HG02588 (cell line): ENCODE measurements at regions not wholly inside any gene's neighbourhood (a gene's known extent, or its start where the extent isn't known, plus 50 kb on each side); places are given as distances from the start of the nearest gene placed in this dataset.

Source experiments
- ATAC-seq: cut with Tn5 transposase; IDR thresholded peaks from one replicate; pipeline ENCODE4 v1.9.1; 2021; ENCODE audit warnings: mild to moderate bottlenecking, moderate library complexity; ENCODE audit not compliant: unreplicated experiment

DNA sequence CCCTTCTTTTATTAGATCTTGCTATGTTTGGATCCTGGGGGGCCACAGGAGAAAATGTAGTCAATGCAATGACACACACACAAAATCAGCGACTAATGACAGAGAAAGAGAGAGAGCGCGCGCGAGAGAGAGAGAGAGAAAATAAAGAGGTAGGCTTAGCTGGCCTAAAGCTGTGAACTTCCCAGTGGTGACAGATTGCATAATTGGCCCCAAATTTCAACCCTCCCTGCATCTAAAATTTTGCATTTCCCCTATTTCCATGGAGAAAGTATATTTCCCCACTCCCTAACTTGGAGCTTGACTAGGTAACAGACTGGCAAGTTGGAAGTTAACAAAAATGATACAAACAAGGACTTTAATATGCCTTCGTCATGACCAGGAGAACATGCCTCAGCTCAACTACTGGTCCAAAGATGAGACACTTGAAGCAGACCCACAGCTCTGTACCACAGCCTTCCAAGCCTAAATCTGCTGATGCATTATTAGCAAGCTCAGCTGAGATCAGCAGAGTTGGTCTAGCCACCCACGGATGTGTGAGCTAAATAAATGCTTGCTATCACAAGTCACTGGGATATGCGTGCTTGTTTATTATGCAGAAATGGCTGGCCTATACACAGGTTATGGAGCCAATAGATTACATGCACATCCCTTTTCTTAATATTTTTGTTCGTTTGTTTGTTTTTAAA lies 118.1 kb upstream of the PRDM1 start:
- ATAC-seq: no peak

DNA sequence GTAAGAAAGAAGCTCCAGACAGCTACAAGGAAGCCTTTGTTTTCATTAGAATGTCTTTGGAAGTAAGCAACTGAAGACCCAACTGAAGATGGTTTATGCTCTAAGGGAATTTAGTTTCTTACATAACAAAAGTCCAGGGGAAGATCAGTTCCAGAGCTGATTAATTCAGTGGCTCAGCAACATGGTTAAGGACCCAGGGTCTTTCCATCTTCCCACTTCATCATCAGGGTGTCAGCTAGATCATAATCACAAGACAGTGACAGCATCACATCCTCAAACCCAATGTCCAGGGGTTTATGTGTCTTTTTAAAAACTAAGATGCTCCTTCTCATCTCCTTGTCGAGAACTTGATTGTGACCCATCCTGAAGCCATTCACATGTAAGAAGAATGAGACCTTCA lies 119.7 kb upstream of the PRDM1 start:
- ATAC-seq: no peak

DNA sequence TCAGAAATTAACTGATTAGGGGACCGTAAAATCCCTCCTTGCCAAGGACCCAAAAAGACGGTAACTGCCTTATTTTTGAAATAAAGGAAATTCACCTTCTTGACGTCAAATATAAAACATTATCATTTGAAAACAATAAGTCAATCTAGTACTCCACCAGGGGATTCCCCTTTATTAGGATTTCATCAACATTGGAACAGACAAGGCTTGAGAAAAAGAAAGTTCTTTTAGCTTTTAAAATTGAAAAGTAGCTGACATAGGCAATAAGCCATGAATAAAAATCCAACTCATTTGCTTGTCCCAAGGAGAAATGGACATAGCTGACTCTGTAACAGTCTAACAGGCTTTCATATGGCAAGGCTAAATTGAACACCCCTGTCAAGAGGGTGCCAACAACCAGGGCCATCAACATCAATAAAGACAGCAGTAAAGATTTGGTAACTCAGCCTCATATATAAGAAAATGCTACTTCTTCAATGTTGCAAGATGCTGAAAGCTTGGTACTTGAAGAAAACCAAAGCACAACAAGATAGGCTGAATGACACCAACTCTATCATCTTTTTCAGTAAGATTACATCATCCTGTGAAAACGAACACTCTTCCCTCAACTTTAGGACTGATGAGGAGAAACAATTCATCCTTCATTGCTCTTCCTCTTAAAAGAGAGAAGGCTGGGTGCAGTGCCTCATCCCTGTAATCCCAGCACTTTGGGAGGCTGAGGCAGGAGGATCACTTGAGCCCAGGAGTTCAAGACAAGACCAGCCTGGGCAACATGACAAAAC lies 121.0 kb upstream of the PRDM1 start:
- no peak for ATAC-seq

DNA sequence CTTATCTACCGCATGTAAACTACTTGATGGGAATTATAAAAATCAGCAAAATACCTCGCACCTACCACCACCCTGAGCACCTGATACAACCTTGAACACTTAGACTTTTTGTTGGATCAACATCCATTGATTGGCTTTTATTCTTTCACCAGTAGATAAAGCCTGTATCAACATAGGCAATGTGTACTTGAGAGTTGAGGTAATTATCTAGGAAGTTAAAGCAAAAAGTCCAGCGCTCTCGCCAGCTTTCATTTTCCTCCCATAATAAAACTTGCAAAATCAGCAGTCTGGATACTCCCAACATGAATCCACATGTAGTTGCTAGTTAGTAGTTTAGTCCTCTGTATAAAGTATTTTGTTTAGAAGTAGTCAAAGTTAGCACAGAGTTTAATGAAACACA lies 132.0 kb upstream of the PRDM1 start:
- ATAC-seq: no peak

DNA sequence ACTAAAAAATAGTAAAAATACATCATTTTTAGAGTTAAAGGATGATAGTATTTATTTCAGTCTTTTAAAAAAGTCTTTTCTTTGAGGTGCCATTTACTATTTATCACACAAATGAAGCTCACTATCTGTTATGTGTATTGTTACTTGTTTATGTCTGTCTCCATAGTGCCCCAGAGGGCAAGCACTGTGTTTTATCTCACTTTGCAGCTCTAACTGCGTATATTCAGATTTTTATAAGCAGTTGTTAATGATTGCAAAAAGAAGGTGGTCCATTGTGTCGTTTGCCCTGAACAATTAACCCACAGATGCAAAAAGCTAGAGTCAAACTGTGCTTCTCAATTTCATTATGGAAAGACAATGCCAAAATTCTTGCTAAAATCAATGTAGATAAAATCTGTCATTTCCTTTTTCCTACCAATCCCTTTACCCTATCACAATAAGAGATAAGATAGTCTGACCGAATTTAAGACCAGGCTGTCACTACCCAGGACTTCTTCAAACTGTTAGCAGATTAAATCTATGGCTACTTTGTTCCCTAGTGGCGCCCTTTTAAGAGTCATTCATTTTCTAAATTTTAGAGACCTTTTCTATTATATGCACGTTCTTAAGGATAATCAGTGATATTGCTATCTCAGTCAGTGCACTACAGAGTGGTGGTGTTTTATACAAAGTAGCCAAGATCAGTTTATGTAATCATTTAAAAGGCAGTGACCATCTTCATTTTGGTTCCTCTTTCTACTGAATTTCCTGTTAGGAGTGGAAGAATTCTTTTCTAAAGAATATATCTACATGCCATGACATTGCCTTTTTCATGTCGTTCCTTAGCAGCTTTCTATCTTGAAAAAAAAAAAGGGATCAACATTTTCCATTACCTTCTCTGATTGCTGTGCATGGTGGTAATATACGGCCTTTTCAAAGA lies 133.1 kb upstream of the PRDM1 start:
- no peak for ATAC-seq

DNA sequence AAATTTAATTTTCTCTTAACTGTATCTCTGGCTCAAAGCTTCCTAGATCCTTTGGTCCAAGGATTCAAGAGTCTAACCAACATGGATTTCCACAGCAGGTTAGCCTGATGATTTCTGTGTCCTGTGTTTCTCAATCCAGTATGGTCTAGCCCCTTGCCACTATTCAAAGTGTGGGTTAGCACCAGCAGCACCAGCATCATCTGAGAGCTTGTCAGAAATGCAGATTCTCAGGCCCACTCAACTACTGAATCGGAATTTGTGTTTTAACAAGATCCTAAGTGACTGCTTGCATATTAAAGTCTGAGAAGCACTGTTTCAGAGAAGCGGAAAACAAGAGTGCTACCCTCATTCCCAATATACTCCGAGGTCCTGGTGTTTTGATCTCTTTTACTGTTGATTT lies 133.8 kb upstream of the PRDM1 start:
- ATAC-seq: no peak

DNA sequence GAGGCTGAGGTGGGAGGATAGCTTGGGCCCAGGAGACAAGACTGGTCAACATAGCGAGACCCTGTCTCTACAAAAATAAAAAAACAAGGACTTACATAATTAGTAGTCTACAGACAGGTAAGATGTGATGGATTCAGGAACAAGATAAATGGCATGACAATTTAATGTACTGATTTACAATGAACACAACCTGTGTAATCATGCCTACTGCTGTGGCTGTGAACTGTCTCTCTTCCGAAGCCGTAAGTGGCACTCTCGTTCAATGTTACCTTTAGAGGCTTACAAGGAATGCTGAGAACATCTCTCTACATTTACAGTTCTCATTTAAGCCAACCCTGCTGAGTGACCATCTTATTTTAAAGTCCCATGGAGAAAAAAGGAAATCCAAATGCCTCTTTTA lies 134.8 kb upstream of the PRDM1 start:
- ATAC-seq: no peak

DNA sequence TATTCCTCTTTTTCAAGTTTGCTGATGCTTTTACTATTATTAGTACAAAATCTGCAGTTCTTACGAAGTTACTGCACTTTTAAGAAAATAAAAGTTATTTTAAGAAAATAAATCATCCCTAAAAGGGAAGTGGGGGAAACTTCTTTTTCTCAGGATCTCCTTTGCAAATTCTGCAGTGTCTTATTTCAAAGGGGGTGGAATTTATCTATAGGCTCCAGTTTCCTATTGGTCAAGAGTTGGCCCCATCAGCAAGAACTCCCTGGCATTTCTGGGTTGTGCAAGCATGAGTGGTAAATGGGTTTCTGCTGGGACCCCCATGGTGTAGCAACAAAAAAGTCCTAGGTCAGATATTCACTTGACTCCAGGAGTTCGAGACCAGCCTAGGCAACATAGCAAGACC lies 136.3 kb upstream of the PRDM1 start:
- no peak for ATAC-seq

DNA sequence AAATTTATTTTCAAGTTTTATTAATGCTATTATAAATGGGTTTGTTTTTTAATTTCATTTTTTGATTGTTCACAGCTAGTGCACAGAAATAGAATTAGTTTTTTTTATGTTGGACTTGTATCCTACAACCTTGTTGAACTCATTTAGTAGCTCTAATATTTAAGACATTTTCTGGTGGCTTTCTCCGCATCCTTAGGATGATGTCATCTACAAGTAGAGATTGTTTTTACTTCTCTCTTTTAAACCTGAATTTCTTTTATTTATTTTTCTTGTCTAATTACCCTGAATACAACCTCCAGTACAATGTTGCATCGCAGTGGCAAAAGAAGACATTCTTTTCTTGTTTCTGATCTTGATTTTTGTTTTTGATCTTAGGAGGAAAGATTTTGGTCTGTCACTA lies 142.6 kb upstream of the PRDM1 start:
- ATAC-seq: no peak

DNA sequence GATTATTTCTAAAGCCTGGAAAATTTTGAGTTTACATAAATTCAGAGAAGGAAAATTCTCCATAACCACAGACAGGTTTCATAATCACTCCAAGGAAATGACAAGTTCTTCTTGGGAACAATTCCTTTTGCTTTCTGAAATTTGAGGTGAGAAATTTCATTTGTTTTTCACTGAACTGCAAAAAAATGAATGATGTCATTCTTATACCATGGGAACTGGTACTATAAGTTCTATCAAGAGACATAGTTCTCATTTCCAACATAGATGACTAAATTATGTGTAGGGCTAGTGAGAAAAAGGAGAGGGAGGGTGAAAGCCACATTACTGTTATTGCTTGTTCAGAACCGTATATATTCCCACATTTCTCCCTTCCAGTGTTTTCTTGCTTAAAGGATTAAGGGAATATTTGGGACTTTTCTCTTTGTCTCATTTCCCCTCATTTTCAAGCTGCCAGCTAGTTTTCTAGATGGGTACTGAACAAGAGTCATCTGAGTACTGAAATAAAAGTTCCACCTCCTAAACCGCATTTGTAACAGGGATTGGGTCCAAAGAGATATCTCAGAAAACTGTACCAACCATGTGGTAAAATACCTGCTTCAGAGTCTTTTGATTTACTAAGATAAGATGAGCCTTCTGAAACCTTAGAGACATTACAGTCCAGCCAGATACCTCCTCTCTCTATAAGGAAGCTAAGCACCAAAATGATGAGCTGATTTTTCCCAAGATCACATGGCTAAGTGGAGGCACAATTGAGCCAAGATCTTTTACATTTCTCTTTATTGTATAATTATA lies 144.3 kb upstream of the PRDM1 start:
- ATAC-seq: no peak

DNA sequence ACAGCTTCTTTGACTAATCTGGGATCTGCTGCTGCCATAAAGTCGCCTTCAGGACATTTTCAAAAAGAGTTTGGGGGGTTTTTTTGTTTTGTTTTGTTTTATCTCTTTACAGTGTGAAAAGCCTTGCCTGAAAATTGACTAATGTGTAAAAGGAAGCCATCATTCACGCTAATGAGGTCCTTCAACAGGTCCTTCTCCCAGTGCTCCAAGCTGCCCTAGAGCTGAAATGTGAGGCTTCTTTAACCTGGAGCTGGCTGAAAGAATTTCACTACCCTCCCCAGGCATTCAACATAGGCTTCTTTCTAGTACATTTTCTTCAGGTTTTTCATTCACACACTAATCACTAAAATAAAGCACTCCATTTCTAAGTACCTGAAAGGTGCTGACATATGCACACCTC lies 145.1 kb upstream of the PRDM1 start:
- no peak for ATAC-seq

DNA sequence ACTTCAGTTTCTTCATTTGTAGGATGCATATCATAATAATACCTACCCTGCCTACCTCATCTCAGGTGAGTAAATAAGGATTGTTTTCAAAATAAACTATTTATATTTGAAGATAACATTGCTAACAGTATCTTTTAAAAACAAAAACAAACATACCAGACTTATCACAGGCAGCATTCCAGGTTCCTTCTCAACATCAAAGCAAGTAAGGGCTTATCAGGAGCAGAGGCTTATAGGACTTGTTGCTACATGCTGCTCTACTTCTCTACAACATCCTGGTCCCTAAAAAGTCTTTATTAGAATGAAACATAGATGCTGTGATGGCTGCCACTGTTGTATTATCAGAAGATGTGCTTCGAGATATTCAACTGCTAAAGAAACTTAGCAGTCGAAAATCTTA lies 149.2 kb upstream of the PRDM1 start:
- ATAC-seq: no peak

DNA sequence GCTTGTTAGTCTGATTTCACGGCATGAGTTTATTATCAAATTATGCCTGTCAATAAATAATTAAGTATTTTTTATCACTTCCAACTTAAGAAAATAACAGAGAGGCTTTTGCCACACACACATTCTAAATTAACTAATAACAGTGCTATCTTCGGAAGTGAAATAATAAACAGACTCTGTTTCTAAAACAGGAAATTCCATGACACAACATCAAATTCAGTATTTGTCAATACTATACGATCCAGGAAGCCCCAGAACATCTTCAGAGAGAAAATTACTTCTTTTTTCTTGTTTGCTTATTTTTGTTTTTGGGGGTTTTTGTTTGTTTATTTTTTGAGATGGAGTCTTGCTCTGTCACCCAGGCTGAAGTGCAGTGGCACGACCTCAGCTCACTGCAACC lies 150.7 kb upstream of the PRDM1 start:
- no peak for ATAC-seq

DNA sequence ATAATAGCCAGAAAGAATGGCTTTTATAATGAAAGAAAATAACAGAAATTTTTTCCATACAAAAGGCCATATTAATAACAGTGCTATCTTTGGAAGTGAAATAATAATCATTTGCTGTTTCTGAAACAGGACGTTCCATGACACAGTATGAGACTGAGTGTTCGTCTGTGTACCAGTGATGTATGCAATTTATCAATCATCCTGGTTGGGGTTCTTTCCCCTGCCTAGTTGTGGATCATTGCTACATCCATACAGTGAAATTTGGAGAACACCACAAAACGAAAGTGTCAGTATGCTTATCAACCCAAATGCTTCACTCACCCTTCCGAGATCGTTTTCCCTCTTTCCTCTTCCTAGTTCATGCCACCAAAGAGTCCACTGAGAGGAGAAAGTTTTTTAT lies 151.4 kb upstream of the PRDM1 start:
- ATAC-seq: no peak

DNA sequence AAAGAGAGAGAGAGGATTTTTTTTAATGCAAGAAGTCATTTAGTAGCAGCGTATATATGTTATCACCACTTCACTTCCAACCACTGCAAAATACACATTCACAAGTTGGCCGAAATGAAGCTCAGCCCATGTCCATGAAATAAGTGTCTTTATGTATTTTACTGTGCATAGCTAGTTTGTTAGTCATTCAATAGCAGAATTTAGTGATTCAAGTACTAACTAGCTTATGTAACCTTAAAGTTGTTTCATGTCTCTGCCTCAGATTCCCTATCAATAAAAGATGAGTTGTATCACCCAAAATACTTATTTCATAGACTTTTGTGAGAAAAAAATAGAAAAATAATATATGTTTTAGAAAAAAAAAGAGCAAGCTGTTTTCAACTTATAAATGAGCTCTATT lies 153.7 kb upstream of the PRDM1 start:
- ATAC-seq: no peak

DNA sequence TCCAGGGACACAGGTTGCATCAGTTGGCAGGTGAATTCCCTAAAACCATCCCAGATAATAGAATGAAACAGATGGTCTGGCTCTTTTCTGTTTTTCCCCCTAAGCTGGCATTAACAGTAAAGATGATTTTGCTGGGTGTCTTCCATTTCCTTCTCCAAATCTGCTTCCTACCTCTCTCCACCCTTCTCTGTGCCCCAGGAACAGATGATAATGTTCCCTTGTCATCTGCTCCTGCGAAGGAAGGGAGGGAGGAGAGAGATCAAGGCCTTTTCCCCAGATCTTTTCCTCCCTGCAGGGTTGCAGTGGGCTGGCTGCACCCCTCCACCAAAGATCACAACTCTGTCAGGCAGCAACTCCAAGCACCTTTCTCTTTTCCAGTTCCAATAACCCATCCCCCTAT lies 156.5 kb upstream of the PRDM1 start:
- ATAC-seq: no peak

DNA sequence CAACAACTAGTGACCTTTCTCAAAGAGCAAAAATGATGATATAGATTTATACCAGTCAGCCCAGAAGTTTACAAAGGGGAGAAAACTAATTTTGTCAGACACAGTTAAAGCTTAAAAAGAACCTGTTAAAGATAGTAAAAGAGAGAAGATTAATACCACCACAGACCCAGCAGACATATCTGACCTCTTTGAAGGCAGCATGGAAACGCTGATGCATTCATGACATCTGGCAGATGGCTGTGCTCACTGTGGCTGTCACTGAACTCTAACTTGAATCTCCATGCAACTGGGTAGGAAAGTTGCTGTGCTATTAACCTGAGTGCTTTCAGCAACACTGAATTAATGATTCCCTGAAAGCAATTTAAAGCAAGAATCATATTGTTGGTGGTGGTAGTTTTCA lies 159.8 kb upstream of the PRDM1 start:
- no peak for ATAC-seq

DNA sequence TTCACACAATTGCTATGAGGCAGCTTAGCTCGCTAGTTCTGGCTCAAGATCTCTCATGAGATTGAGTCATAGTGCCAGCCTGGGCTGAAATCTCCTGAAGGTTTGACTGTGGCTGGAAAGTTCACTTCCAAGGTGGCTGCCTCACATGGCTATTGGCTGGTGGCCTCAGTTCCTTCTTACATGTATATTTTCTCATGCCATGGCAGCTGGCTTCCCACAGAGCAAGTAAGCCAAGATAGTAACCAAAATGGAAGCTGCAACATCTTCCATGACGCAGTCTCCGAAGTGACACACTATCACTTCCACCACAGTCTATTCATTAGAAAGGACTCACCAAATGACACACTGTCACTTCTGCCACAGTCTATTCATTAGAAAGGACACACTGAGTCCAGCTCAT lies 160.4 kb upstream of the PRDM1 start:
- no peak for ATAC-seq

DNA sequence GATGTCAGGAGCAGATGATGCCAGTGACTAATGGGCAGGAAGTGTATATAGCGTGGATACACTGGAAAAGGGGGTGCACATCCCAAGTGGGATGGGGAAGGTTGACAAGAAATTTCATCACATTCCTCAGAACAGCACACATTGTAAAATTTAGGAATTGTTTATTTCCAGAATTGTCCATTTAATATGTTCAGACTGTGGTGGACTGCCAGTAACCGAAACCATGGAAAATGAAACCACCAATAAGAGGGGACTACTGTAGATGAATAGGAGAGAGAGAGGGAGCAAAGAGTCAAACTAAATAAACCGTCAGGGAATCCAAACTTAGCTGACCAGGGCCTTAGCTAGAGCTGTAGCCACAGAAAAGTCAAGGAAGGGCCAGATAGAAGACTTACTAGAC lies 164.4 kb upstream of the PRDM1 start:
- no peak for ATAC-seq

DNA sequence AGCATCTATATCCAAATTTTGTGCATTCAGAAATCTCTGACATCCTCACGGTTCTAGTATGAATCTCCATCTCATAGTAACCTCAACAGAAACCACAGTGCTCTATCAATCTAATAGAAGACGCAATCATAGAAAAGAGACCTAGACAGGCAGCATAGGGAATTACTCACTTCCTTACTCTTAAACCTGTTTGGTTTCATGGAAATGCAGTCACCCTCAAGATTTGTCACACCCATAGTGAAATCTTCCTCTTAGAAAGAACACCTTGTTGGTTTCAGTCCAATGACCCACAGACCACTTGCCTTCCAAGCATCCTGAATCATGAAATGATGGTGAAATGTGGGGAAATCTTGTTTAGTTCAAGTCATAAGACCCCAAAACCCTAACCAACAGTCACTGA lies 166.1 kb upstream of the PRDM1 start:
- ATAC-seq: no peak
